Cardiac fibroblast (primary cell): ENCODE measurements at regions not wholly inside any gene's neighbourhood (a gene's known extent, or its start where the extent isn't known, plus 50 kb on each side); places are given as distances from the start of the nearest gene placed in this dataset.
"Not testable (repeated sequence)": the region's sequence is repeated elsewhere in the genome, so short reads cannot be mapped to it uniquely, and the experiment has no call there.

Experiments used
- DNase-seq, 2 donors: peaks; one replicate each; pipeline versions ENCODE4 v3.0.0 to v3.0.0-alpha.2; 2010; ENCODE audit warnings: low read depth in 2 of 2
- H3K4me3 ChIP-seq, 2 donors: replicated peaks in 1 of 2; 1 replicate in 1 of 2; 2 replicates in 1 of 2; pipeline ENCODE4 v1.5.1; 2011; ENCODE audit warnings: low read depth in 2 of 2, low read length in 2 of 2, mild to moderate bottlenecking in 2 of 2, moderate library complexity in 1 of 2
- CTCF ChIP-seq: IDR thresholded peaks from one replicate; pipeline ENCODE4 v1.5.1; 2011; ENCODE audit warnings: low read depth, mild to moderate bottlenecking, low read length, inconsistent platforms

GRCh38 chr1:172838680-172839313 lies 179.9 kb downstream of the FASLG start:
- H3K4me3 ChIP-seq, result no peak overlapping the region
- DNase-seq, result no peak
- TF ChIP-seq CTCF, result no peak

- H3K4me3 ChIP-seq, DNase-seq: not testable (repeated sequence)
Observed at GRCh38 chr1:172839639-172840038, 180.7 kb downstream of the FASLG start.

GRCh38 chr1:172843444-172843843 lies 184.5 kb downstream of the FASLG start:
- no peak for TF ChIP-seq CTCF
- no peak for DNase-seq

GRCh38 chr1:172845371-172845770 lies 186.5 kb downstream of the FASLG start:
- H3K4me3 ChIP-seq, result no peak overlapping the region
- DNase-seq, result peak; percentile 51 to 60
- no peak for TF ChIP-seq CTCF

More at GRCh38 chr1:172843444-172843843, 184.5 kb downstream of the FASLG start:
- no peak overlapping the region for H3K4me3 ChIP-seq

GRCh38 chr1:172845865-172846264 lies 187.0 kb downstream of the FASLG start:
- TF ChIP-seq CTCF, result no peak
- no peak for DNase-seq

GRCh38 chr1:172847814-172848213 lies 188.9 kb downstream of the FASLG start:
- H3K4me3 ChIP-seq, DNase-seq: not testable (repeated sequence)

More at GRCh38 chr1:172845865-172846264, 187.0 kb downstream of the FASLG start:
- no peak overlapping the region for H3K4me3 ChIP-seq

GRCh38 chr1:172849653-172850052 lies 190.8 kb downstream of the FASLG start:
- H3K4me3 ChIP-seq, result no peak overlapping the region
- TF ChIP-seq CTCF, result no peak
- no peak for DNase-seq

GRCh38 chr1:172851077-172851476 lies 192.2 kb downstream of the FASLG start:
- H3K4me3 ChIP-seq, result no peak overlapping the region
- no peak for DNase-seq
- no peak for TF ChIP-seq CTCF
